GM23248 (cell line): ENCODE measurements at regions not wholly inside any gene's neighbourhood (a gene's known extent, or its start where the extent isn't known, plus 50 kb on each side); places are given as distances from the start of the nearest gene placed in this dataset.

Experiments
- EZH2 ChIP-seq: fragments of 200-600 bp; sonication (generic); IDR thresholded peaks from 2 replicates; pipeline ENCODE4 v1.6.1; 2018; ENCODE audit warnings: antibody characterized with exemption, mild to moderate bottlenecking; ENCODE audit not compliant: insufficient read depth, poor library complexity, severe bottlenecking
- EZH2phosphoT487 ChIP-seq: fragments of 200-600 bp; sonication (generic); IDR thresholded peaks from 2 replicates; pipeline ENCODE4 v1.6.1; 2018; ENCODE audit warnings: antibody characterized with exemption, moderate library complexity, mild to moderate bottlenecking, low read depth; ENCODE audit not compliant: insufficient read depth

GRCh38 chr5:91598216-91598615 is 215.1 kb upstream of the ARRDC3 start:
- TF ChIP-seq EZH2 (no peak), EZH2phosphoT487 (no peak)
